PFSK-1 (cell line): ENCODE measurements at regions not wholly inside any gene's neighbourhood (a gene's known extent, or its start where the extent isn't known, plus 50 kb on each side); places are given as distances from the start of the nearest gene placed in this dataset.

Experiments used
- POLR2AphosphoS5 ChIP-seq: IDR thresholded peaks from 2 replicates; pipeline ENCODE4 v1.6.1; 2012; ENCODE audit warnings: low read depth, mild to moderate bottlenecking, control low read depth, low read length, moderate library complexity
- SIN3A ChIP-seq: IDR thresholded peaks from 2 replicates; pipeline ENCODE4 v1.6.1; 2012; ENCODE audit warnings: mild to moderate bottlenecking, low read length, moderate library complexity, borderline replicate concordance; ENCODE audit not compliant: insufficient read depth
- TAF1 ChIP-seq: IDR thresholded peaks from 2 replicates; pipeline ENCODE4 v1.6.1; 2012; ENCODE audit warnings: low read length, control low read depth, borderline replicate concordance; ENCODE audit not compliant: insufficient read depth
- TF ChIP-seq, protein P1 (sequence below), 2 experiments: IDR thresholded peaks; 2 replicates each; pipeline versions ENCODE4 v1.6.1 to v1.8.0; 2011 to 2012; ENCODE audit warnings: low read depth in 2 of 2, low read length in 2 of 2, control low read depth in 1 of 2, inconsistent platforms in 1 of 2, mild to moderate bottlenecking in 1 of 2, moderate library complexity in 1 of 2; ENCODE audit not compliant: insufficient read depth in 1 of 2

DNA sequence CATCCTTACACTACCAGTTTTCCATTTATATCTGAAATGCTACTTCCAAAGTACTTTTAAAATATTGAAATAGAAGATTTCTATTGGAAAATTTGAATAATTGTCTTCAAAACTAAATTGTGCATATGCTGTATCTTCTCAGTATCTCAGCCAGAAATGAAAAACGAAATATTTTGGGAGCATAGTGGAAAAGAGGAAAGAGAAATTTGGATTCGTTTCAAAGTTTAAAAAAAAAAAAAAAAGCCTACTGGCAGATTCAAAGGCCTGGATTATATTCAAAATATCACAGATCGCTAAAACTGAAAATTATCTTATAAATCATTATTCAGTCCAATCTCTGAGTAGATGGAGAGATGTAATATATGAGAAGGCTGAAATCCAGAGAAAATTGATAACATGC, 440.7 kb downstream of the TAF11L14 start:
- TF ChIP-seq, protein P1, sequence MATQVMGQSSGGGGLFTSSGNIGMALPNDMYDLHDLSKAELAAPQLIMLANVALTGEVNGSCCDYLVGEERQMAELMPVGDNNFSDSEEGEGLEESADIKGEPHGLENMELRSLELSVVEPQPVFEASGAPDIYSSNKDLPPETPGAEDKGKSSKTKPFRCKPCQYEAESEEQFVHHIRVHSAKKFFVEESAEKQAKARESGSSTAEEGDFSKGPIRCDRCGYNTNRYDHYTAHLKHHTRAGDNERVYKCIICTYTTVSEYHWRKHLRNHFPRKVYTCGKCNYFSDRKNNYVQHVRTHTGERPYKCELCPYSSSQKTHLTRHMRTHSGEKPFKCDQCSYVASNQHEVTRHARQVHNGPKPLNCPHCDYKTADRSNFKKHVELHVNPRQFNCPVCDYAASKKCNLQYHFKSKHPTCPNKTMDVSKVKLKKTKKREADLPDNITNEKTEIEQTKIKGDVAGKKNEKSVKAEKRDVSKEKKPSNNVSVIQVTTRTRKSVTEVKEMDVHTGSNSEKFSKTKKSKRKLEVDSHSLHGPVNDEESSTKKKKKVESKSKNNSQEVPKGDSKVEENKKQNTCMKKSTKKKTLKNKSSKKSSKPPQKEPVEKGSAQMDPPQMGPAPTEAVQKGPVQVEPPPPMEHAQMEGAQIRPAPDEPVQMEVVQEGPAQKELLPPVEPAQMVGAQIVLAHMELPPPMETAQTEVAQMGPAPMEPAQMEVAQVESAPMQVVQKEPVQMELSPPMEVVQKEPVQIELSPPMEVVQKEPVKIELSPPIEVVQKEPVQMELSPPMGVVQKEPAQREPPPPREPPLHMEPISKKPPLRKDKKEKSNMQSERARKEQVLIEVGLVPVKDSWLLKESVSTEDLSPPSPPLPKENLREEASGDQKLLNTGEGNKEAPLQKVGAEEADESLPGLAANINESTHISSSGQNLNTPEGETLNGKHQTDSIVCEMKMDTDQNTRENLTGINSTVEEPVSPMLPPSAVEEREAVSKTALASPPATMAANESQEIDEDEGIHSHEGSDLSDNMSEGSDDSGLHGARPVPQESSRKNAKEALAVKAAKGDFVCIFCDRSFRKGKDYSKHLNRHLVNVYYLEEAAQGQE (IDR thresholded peaks at IDR 0.05; ENCODE audit: insufficient read depth in 1 of 2, low read depth in 2 of 2, low read length in 2 of 2), result no peak
- TF ChIP-seq TAF1 (no peak), SIN3A (no peak), POLR2AphosphoS5 (no peak)
